ENCODE measurements at regions not wholly inside any gene's neighbourhood (a gene's known extent, or its start where the extent isn't known, plus 50 kb on each side); places are given as distances from the start of the nearest gene placed in this dataset.

DNA sequence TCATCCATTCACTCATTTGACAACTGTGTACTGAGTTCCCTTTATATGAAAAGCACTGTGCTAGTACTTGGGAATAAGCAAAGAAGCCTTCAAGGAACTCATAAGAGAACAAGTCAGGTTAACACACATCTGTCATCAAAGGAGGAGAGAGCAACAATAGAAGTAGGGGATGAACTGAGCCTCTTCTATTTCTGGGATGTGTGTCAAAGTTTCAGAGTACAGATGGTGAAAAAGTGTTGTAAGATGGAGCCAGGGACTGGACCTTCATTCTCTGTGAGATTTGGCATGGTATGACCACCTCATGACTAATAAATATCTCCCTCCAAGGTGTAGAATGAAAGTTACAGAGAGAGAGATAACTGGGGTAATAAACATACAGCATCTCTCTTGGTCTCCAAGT is 349.8 kb upstream of the PLET1 start:
- no peak for DNase-seq
- no peak for TF ChIP-seq GATA1 (IDR thresholded peaks at IDR 0.05; ENCODE audit: low read depth, low read length)
- no peak for TF ChIP-seq POLR2A (IDR thresholded peaks at IDR 0.05; ENCODE audit: low read length)

DNA sequence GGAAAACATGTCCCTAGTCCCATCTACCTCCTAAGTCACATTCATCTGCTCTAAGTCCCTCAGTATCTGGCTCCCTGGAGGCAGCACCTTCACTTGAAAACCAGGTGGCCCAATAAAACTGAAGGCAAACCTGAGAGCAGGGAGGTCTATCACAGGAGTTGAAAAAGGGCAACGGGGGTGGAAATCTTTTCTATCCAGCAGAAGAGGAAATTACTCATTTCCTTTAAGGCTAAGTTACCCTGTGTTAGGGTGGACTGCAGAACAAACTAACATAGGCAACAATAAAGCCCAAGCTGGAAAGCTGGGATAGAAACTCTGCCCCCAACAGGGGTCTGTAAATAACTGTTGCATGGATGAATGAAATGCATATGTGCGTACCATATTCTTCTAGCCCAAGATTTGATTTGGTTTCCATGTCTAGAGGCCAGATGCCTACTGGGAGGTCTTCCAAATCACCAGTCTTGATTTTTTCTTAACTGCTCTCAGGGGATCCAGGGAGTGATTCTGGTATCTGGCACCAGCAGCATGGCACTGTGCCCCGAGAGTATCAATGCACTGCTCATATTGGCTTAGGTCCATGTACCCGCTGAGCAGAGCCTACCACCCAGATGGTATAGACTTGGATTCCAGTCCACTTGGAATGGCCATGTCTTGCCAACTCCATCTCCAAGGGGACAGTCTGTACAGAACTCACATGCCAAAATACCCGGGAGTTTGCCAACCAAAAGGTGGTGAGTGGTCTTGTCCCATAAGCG is 350.0 kb upstream of the NCAM1 start:
- DNase-seq, result no peak

DNA sequence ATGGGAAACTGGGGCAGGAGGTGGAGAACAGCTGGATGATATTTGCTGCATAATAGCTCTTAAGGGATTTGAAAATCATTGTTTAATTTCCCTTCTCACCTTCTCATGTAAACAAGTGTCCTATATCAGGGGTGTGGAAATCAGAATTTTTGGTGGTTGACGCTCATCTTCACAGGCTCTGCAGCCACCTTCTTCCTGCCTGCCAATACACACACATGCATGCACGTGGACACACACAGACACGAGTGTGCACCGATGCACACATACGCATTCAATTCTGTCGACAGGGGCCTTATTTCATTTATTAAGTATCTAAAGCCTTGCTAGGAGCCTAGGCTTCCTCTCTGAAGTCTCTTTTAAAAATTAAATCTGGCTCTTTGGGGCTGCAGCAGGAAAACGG is 349.4 kb upstream of the NCAM1 start:
- no peak for DNase-seq
- no peak for TF ChIP-seq GATA1 (IDR thresholded peaks at IDR 0.05; ENCODE audit: low read depth, low read length)
- no peak for TF ChIP-seq POLR2A (IDR thresholded peaks at IDR 0.05; ENCODE audit: low read length)

More for the DNA sequence above, 350.0 kb upstream of the NCAM1 start:
- no peak for TF ChIP-seq GATA1 (IDR thresholded peaks at IDR 0.05; ENCODE audit: low read depth, low read length)
- TF ChIP-seq POLR2A (IDR thresholded peaks at IDR 0.05; ENCODE audit: low read length), result no peak

DNA sequence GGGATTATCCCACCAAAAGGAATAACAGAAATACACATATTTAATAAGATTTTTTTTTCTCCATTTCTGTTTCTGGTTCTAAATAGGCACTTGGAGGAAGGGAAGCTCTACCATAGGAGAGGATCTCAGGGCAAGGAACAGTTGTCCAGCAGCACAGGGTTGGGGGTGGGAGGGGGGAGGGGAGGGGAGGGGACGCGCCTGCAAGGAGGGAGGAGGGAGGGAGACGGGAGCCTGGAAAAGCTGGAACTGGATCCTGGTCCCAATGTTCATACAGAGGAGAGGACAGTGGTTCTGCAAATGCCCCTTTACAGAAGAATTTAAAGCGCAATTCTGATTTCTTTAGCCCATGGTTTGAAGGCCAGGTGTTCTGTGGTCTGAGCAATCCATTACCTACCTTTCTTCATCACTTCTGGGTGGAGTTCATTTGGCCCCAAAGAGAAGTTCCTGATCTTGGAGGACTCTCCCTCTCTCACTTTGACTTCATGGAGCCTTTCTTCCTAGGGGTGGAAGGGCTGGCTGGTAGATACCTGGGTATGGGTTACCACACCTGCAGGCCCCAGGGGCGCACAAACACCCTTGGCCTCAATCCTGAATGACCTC is 348.9 kb upstream of the NCAM1 start:
- DNase-seq, result no peak
- TF ChIP-seq GATA1 (IDR thresholded peaks at IDR 0.05; ENCODE audit: low read depth, low read length), result no peak
- TF ChIP-seq POLR2A (IDR thresholded peaks at IDR 0.05; ENCODE audit: low read length), result no peak

DNA sequence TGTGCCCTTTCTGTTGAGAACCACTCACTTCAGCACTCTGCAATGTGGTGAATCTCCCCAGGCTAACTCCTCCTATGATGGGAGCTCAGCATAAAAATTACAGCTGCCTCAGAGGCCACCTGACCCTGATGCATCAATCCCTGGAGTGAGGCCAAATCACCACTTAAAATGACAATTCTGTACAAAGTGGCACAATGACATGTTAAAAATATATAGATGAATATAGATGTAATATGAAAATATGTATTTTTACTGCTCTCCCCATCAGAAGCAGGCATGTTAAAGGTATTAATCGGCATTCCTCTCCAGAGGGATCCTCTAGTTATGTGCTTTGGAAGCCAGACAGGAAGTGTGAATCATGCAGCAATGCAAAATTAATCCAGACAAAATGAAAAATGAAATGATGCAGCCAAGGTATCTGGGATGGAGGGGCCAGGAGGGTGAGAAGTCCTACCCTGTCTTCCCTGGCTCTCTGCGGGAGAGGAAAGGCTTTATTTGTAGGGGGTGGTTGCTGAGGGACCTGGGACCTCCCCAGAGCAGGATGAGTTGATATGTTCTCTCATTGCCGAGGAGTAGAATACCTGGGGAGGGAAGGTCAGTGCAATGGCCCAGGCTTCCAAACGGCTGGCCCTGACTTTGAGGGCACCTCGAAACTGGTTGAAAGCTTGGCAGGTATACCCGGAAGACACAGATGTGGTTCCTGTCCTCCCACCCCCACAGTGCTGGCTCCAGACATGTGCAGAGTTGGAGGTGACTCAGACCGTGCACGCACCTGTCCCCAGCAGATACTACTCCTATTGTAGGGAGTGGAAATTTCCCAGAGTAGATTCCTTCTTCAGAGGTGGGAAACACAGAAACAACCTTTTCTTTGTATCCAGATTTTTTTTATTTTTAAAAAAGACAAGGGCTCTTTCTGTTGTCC is 347.9 kb upstream of the NCAM1 start:
- TF ChIP-seq POLR2A (IDR thresholded peaks at IDR 0.05; ENCODE audit: low read length) (no peak), GATA1 (IDR thresholded peaks at IDR 0.05; ENCODE audit: low read depth, low read length) (no peak)
- no peak for DNase-seq

DNA sequence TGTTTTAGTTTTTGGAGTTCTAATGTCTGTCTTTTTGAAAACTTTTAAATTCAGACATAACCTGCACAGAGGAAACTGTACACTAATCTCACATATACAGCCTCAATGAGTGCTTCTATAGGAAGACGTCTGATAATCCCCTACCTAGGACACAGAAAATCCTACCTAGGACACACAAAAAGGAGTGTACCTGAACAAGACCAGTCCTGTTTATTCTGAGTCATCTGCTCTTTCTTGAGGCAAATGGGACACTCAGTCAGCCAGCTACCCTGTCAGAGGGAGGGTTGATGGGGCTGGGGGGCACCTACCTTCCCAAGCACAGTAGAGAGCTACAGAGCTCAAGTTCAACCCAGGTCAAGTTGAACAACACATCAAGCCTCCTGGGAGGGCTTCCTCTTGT is 346.6 kb upstream of the NCAM1 start:
- no peak for DNase-seq

DNA sequence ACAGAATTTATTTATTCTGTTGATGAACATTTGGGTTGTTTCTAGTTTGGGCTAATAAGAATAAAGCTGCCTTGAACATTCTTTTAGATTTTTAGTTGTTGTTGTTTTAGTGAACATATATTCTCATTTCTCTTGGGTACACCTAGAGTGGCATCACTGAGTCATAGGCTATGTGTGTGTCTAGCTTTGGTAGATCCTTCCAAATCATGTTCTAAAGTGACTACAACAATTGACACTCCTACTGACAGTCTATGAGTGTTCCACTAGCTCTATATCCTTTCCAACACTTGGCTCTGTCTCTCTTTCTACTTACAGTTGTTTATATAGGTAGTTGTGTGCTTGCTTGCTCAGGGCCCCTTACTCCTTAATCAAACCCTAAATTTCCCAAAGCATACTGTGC is 346.0 kb upstream of the NCAM1 start:
- TF ChIP-seq GATA1 (IDR thresholded peaks at IDR 0.05; ENCODE audit: low read depth, low read length) (no peak), POLR2A (IDR thresholded peaks at IDR 0.05; ENCODE audit: low read length) (no peak)
- DNase-seq, result no peak

More for the DNA sequence above, 346.6 kb upstream of the NCAM1 start:
- TF ChIP-seq GATA1 (IDR thresholded peaks at IDR 0.05; ENCODE audit: low read depth, low read length), result no peak
- no peak for TF ChIP-seq POLR2A (IDR thresholded peaks at IDR 0.05; ENCODE audit: low read length)

DNA sequence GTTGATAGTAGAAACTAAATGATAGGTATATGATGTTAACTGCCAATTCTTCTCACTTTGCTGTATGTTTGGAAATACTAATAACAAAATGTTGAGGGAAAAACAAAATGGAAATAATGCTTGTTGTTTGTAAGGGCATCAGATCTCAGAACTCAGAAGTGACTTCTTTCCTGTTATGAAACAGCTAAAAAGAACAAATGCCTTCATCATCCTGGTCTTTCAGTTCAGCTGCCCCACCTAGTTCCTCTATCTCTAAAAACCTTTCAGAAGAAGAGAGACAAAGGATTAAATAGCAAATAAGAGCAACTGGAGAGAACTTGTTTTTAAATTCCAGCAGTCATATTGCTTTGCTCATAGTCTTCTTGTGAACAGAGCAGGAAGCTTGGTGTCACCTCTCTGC is 345.3 kb upstream of the NCAM1 start:
- DNase-seq, result no peak

DNA sequence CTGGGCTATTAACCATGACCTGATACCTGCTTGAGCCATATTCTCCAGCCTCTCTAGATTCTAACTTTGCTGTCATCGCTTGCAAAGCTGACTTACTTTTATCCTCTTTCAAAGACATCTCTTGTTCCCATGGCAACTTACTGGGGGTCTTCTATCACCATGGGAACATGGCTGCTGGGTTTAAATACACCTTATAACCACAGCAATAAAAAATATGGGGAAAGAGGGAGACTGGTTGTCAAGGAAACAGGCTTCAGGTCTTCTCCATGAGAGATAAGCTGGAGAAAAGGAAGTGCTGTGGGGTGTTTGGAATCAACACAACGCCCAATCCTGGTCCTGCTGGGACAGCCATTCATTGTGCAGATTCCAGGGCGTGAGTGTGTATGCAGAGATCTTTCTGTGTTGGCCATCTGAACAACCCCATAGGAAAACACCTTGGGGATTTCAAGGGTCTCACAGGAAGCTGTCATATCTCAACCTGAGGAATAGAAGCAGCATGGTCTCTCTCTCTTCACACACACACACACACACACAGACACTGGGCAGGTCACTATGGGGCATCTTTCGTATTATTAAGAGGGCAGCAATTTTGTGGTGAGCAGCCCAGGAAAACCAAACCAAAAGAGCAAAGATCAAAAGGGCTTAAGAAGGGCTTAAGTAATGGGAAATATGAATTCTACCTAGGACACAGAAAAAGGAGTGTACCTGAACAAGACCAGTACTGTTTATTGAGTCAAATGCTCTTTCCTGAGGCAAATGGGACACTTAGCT is 344.7 kb upstream of the NCAM1 start:
- no peak for DNase-seq
- no peak for TF ChIP-seq POLR2A (IDR thresholded peaks at IDR 0.05; ENCODE audit: low read length)
- no peak for TF ChIP-seq GATA1 (IDR thresholded peaks at IDR 0.05; ENCODE audit: low read depth, low read length)

More for the DNA sequence above, 345.3 kb upstream of the NCAM1 start:
- TF ChIP-seq POLR2A (IDR thresholded peaks at IDR 0.05; ENCODE audit: low read length), result no peak
- no peak for TF ChIP-seq GATA1 (IDR thresholded peaks at IDR 0.05; ENCODE audit: low read depth, low read length)

DNA sequence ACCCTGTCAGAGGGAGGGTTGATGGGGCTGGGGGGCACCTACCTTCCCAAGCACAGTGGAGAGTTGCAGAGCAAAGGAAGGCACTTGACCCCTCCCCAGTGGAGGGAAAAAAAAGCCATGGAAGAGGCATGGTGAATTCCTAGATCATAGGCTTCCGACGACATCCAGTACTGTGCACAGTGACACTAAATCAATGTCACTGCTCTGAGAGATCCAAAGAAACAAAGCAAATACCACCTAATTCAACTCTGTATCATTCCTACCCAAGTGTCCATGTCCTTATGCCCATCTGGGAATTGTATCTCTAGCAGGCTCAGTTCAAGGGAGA is 344.2 kb upstream of the NCAM1 start:
- DNase-seq, result no peak
- no peak for TF ChIP-seq POLR2A (IDR thresholded peaks at IDR 0.05; ENCODE audit: low read length)

DNA sequence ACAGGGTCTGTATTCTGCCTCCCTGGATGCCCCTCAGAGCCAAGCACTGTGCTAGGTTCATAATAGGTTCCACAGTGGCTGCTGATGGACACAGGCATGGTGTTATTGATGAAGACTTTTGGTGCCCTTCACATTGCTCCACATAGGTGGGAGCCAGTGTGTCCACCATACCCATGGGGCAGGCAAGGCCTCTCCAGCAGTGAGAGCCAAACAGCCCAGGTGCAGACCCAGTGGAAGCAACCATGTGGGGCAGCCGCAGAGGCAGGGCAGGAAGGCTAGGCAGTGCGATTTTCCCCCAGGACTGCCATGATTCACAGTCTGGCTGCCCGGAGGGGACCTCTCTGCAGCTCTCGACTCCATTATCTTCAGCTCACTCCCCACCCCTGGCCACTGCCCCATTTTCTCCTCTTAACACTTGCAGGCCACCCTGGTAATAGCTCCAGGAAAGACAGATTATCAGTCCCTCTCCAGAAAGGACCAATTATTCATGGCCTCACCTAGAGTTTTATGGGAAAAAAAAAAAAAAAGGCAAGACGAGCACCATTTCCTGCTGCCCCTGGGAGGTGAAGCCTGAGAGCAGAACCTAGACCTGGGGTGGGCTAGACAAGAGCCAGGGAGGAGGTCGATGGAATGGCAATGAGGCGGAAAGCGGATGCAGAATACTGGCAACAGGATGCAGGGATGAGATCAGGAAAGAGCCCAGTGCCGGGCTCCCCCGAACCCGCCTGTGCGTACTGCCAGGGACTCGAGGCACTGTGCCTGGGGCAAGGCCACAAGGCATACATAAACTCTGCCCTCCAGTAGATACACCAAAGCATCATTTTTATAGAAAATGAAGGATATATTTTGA is 343.0 kb upstream of the NCAM1 start:
- no peak for DNase-seq
- TF ChIP-seq GATA1 (IDR thresholded peaks at IDR 0.05; ENCODE audit: low read depth, low read length) (no peak), POLR2A (IDR thresholded peaks at IDR 0.05; ENCODE audit: low read length) (no peak)

DNA sequence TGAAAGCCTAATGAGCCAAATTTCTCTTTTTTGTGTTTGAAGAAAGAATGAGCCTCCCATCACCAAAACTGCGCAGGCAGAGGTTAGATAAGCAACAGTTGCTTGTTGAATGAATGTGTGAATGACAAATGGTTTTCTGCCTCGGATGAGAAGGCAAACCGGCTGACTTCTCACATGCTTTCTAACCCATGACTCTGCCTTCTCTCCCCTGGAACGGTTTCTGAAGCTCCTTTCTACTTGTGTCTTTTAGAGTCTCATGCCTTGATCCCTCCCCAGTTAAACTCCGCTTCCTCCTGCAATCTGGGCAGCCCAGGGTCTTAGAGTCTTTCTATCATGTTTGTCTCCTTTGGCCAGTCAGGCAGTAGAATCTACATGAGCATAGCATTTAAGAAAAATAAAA is 342.1 kb upstream of the NCAM1 start:
- TF ChIP-seq POLR2A (IDR thresholded peaks at IDR 0.05; ENCODE audit: low read length) (no peak), GATA1 (IDR thresholded peaks at IDR 0.05; ENCODE audit: low read depth, low read length) (no peak)

More for the DNA sequence above, 342.1 kb upstream of the NCAM1 start:
- DNase-seq, result no peak

Data from erythroblast (primary cell).